ENCODE measurements at regions not wholly inside any gene's neighbourhood (a gene's known extent, or its start where the extent isn't known, plus 50 kb on each side); places are given as distances from the start of the nearest gene placed in this dataset.

DNA sequence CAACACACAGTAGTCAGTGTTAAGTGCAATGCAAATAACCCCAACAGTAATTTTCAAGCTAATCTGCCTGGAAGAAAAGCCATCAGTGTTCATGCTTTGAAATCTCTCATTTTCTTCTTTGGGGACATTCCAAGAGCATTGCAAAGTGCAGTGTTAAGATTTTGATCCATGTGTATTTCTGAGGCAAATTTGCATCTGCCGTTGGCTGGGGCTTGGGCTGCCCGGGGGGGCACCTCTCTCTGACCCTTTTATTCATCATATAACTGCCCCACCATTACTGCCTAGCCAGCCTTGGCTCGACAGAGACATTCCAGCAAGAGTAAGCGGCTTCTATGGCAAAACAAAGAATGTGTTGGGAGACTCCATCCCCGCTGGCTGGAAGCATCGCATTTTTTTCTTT lies 483.5 kb downstream of the BRD1 start:
- TF ChIP-seq, protein P1, sequence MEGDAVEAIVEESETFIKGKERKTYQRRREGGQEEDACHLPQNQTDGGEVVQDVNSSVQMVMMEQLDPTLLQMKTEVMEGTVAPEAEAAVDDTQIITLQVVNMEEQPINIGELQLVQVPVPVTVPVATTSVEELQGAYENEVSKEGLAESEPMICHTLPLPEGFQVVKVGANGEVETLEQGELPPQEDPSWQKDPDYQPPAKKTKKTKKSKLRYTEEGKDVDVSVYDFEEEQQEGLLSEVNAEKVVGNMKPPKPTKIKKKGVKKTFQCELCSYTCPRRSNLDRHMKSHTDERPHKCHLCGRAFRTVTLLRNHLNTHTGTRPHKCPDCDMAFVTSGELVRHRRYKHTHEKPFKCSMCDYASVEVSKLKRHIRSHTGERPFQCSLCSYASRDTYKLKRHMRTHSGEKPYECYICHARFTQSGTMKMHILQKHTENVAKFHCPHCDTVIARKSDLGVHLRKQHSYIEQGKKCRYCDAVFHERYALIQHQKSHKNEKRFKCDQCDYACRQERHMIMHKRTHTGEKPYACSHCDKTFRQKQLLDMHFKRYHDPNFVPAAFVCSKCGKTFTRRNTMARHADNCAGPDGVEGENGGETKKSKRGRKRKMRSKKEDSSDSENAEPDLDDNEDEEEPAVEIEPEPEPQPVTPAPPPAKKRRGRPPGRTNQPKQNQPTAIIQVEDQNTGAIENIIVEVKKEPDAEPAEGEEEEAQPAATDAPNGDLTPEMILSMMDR (conservative IDR thresholded peaks at IDR 0.05; ENCODE audit: low read depth in 2 of 2) = no peak
- TF ChIP-seq ZNF331 (CRISPR knock-in tag; IDR thresholded peaks at IDR 0.05; ENCODE audit: low read depth) (no peak), JUNB (IDR thresholded peaks at IDR 0.05; ENCODE audit: unreplicated experiment) (no peak), CREB1 (CRISPR knock-in tag; IDR thresholded peaks at IDR 0.05; ENCODE audit: low read depth) (no peak), EZH2phosphoT487 (IDR thresholded peaks at IDR 0.05; ENCODE audit: unreplicated experiment) (no peak), POLR2AphosphoS5 (IDR thresholded peaks at IDR 0.05; ENCODE audit: low read depth) (no peak)
- TF ChIP-seq, protein P2, sequence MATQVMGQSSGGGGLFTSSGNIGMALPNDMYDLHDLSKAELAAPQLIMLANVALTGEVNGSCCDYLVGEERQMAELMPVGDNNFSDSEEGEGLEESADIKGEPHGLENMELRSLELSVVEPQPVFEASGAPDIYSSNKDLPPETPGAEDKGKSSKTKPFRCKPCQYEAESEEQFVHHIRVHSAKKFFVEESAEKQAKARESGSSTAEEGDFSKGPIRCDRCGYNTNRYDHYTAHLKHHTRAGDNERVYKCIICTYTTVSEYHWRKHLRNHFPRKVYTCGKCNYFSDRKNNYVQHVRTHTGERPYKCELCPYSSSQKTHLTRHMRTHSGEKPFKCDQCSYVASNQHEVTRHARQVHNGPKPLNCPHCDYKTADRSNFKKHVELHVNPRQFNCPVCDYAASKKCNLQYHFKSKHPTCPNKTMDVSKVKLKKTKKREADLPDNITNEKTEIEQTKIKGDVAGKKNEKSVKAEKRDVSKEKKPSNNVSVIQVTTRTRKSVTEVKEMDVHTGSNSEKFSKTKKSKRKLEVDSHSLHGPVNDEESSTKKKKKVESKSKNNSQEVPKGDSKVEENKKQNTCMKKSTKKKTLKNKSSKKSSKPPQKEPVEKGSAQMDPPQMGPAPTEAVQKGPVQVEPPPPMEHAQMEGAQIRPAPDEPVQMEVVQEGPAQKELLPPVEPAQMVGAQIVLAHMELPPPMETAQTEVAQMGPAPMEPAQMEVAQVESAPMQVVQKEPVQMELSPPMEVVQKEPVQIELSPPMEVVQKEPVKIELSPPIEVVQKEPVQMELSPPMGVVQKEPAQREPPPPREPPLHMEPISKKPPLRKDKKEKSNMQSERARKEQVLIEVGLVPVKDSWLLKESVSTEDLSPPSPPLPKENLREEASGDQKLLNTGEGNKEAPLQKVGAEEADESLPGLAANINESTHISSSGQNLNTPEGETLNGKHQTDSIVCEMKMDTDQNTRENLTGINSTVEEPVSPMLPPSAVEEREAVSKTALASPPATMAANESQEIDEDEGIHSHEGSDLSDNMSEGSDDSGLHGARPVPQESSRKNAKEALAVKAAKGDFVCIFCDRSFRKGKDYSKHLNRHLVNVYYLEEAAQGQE (IDR thresholded peaks at IDR 0.05; ENCODE audit: unreplicated experiment) = no peak

All from GM23338 (cell line).